Choroid plexus epithelial cell (primary cell): ENCODE measurements at regions not wholly inside any gene's neighbourhood (a gene's known extent, or its start where the extent isn't known, plus 50 kb on each side); places are given as distances from the start of the nearest gene placed in this dataset.
A peak's percentile ranks its signal among the peaks of the same experiment; 100 is the strongest.
"Not testable (repeated sequence)": the region's sequence is repeated elsewhere in the genome, so short reads cannot be mapped to it uniquely, and the experiment has no call there.

Experiments used
- DNase-seq: peaks from one replicate; pipeline ENCODE4 v3.0.0-alpha.2; 2010; ENCODE audit warnings: low read depth
- H3K4me3 ChIP-seq: 2 replicates; pipeline ENCODE4 v1.5.1; 2011; ENCODE audit warnings: low read depth, mild to moderate bottlenecking, control low read depth, low read length, moderate library complexity
- CTCF ChIP-seq: conservative IDR thresholded peaks from 2 replicates; pipeline ENCODE4 v1.5.1; 2011; ENCODE audit warnings: low read depth, mild to moderate bottlenecking, control low read depth, inconsistent platforms, low read length, moderate library complexity

GRCh38 chr15:95076678-95076990 lies 845.3 kb downstream of the MCTP2 start:
- no peak overlapping the region for H3K4me3 ChIP-seq
- no peak for DNase-seq
- no peak for TF ChIP-seq CTCF

GRCh38 chr15:95078003-95078402 lies 846.6 kb downstream of the MCTP2 start:
- no peak for TF ChIP-seq CTCF

GRCh38 chr15:95080228-95080627 lies 848.9 kb downstream of the MCTP2 start:
- DNase-seq, H3K4me3 ChIP-seq: not testable (repeated sequence)

More at GRCh38 chr15:95078003-95078402, 846.6 kb downstream of the MCTP2 start:
- DNase-seq: peak; percentile 35
- H3K4me3 ChIP-seq: no peak overlapping the region

GRCh38 chr15:95085056-95085455 lies 853.7 kb downstream of the MCTP2 start:
- no peak overlapping the region for H3K4me3 ChIP-seq
- peak; percentile 15 for DNase-seq
- no peak for TF ChIP-seq CTCF

- no peak overlapping the region for H3K4me3 ChIP-seq
- DNase-seq: peak; percentile 64
- no peak for TF ChIP-seq CTCF
Observed at GRCh38 chr15:95086531-95087252, 855.3 kb downstream of the MCTP2 start.

- peak; percentile 65 for DNase-seq
- H3K4me3 ChIP-seq: no peak overlapping the region
- TF ChIP-seq CTCF: no peak
Observed at GRCh38 chr15:95087253-95087609, 855.9 kb downstream of the MCTP2 start.

- TF ChIP-seq CTCF: no peak
- DNase-seq: no peak
- no peak overlapping the region for H3K4me3 ChIP-seq
Observed at GRCh38 chr15:95091444-95091843, 860.1 kb downstream of the MCTP2 start.
